Keratinocyte (primary cell): ENCODE measurements at regions not wholly inside any gene's neighbourhood (a gene's known extent, or its start where the extent isn't known, plus 50 kb on each side); places are given as distances from the start of the nearest gene placed in this dataset.

Experiments
- DNase-seq: peaks from one replicate; pipeline ENCODE4 v3.0.0-alpha.2; 2011; ENCODE audit warnings: low read depth, missing footprints, low spot score
- FAIRE-seq: peaks from 2 replicates; lab custom pipeline; 2011; peaks lifted over from hg19 to GRCh38; lab: Jason Lieb, UNC
- H2AFZ ChIP-seq: 2 replicates; pipeline ENCODE4 v1.6.0; 2012; ENCODE audit warnings: low read length, control low read depth, inconsistent platforms; ENCODE audit not compliant: control insufficient read depth
- H3K27ac ChIP-seq: 2 replicates; pipeline ENCODE4 v1.5.1; 2011; ENCODE audit warnings: low read length; ENCODE audit not compliant: control insufficient read depth, insufficient read depth
- H3K27me3 ChIP-seq: 3 replicates; pipeline ENCODE4 v1.6.0; 2011; ENCODE audit warnings: low read length; ENCODE audit not compliant: control insufficient read depth, insufficient read depth; ENCODE audit errors: extremely low read depth
- H3K36me3 ChIP-seq, 2 experiments: 2 replicates in 1 of 2; 3 replicates in 1 of 2; pipeline ENCODE4 v1.5.1; 2011; ENCODE audit warnings: low read length in 2 of 2, mild to moderate bottlenecking in 1 of 2; ENCODE audit not compliant: control insufficient read depth in 2 of 2, insufficient read depth in 2 of 2; ENCODE audit errors: extremely low read depth in 1 of 2
- H3K4me1 ChIP-seq: 3 replicates; pipeline ENCODE4 v1.5.1; 2011; ENCODE audit warnings: low read length; ENCODE audit not compliant: control insufficient read depth, insufficient read depth; ENCODE audit errors: extremely low read depth
- H3K4me2 ChIP-seq: 3 replicates; pipeline ENCODE4 v1.6.0; 2011; ENCODE audit warnings: low read depth, low read length; ENCODE audit not compliant: control insufficient read depth, insufficient read depth; ENCODE audit errors: extremely low read depth
- H3K4me3 ChIP-seq, 3 experiments: fragments of 200-600 bp in 1 of 3; sonication (generic) in 1 of 3; 2 replicates in 2 of 3; 3 replicates in 1 of 3; pipeline ENCODE4 v1.5.1; 2011 to 2016; ENCODE audit warnings: low read length in 3 of 3, mild to moderate bottlenecking in 3 of 3, control low read depth in 2 of 3, inconsistent platforms in 1 of 3, low read depth in 1 of 3, mixed read lengths in 1 of 3, mixed run types in 1 of 3, moderate library complexity in 1 of 3; ENCODE audit not compliant: control insufficient read depth in 2 of 3, insufficient read depth in 2 of 3; ENCODE audit errors: extremely low read depth in 1 of 3
- H3K79me2 ChIP-seq: 2 replicates; pipeline ENCODE4 v1.6.0; 2012; ENCODE audit warnings: low read length; ENCODE audit not compliant: control insufficient read depth, insufficient read depth
- H3K9ac ChIP-seq: 3 replicates; pipeline ENCODE4 v1.6.0; 2011; ENCODE audit warnings: low read length; ENCODE audit not compliant: control insufficient read depth, insufficient read depth; ENCODE audit errors: extremely low read depth
- H3K9me1 ChIP-seq: 3 replicates; pipeline ENCODE4 v1.6.0; 2011; ENCODE audit warnings: low read length; ENCODE audit not compliant: control insufficient read depth, insufficient read depth; ENCODE audit errors: extremely low read depth
- H3K9me3 ChIP-seq: 2 replicates; pipeline ENCODE4 v1.5.1; 2012; ENCODE audit warnings: low read depth, low read length; ENCODE audit not compliant: control insufficient read depth
- H4K20me1 ChIP-seq: 3 replicates; pipeline ENCODE4 v1.6.0; 2011; ENCODE audit warnings: low read length; ENCODE audit not compliant: control insufficient read depth, insufficient read depth; ENCODE audit errors: extremely low read depth
- EZH2 ChIP-seq: IDR thresholded peaks from one replicate; pipeline ENCODE4 v1.6.1; 2012; ENCODE audit warnings: inconsistent platforms, mild to moderate bottlenecking, low read length, moderate library complexity
- dilution Hi-C: fragments of 300-500 bp; cut with MboI; formaldehyde crosslinking; loops from one replicate; pipeline ENCODE4 v1.7.0; 2020; ENCODE audit warnings: low sequenced_read_pairs; ENCODE audit not compliant: extremely low pct_ligation_motif_present
- TF ChIP-seq, protein P1 (sequence below), 3 experiments: IDR thresholded peaks in 1 of 3; conservative IDR thresholded peaks in 1 of 3; optimal IDR thresholded peaks in 1 of 3; 2 replicates in 2 of 3; 3 replicates in 1 of 3; pipeline versions ENCODE3 to v1.5.1; 2011; ENCODE audit warnings: low read length in 3 of 3, mild to moderate bottlenecking in 3 of 3, moderate library complexity in 2 of 3, control low read depth in 1 of 3, inconsistent platforms in 1 of 3; ENCODE audit not compliant: insufficient read depth in 2 of 3; ENCODE audit errors: extremely low read depth in 1 of 3

DNA sequence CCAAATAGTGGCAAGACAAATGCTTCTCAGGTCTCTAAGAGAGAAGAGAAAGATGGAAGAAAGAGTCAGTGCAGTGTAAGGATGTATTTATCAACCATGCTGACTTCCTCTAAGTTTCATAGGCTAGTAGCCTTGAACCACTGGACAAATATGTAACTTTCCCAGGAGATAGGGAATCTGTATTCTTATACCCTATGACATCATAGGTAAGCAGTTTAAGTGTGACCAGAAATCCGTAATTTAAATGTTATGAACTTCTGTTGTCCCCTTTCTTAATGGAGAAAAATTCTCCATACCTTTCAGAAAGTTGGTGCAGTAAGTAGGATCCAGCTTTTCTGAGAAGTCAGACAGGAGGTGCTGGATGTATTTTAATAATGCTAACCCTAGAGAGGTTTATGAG is 256.2 kb downstream of the LNPK start:
- no peak overlapping the region for H3K27ac ChIP-seq
- TF ChIP-seq EZH2 = no peak
- TF ChIP-seq, protein P1, sequence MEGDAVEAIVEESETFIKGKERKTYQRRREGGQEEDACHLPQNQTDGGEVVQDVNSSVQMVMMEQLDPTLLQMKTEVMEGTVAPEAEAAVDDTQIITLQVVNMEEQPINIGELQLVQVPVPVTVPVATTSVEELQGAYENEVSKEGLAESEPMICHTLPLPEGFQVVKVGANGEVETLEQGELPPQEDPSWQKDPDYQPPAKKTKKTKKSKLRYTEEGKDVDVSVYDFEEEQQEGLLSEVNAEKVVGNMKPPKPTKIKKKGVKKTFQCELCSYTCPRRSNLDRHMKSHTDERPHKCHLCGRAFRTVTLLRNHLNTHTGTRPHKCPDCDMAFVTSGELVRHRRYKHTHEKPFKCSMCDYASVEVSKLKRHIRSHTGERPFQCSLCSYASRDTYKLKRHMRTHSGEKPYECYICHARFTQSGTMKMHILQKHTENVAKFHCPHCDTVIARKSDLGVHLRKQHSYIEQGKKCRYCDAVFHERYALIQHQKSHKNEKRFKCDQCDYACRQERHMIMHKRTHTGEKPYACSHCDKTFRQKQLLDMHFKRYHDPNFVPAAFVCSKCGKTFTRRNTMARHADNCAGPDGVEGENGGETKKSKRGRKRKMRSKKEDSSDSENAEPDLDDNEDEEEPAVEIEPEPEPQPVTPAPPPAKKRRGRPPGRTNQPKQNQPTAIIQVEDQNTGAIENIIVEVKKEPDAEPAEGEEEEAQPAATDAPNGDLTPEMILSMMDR (optimal IDR thresholded peaks at IDR 0.05 in 1 of 3, IDR thresholded peaks at IDR 0.05 in 1 of 3, conservative IDR thresholded peaks at IDR 0.05 in 1 of 3; ENCODE audit: extremely low read depth in 1 of 3, insufficient read depth in 2 of 3, low read length in 3 of 3) = no peak
- DNase-seq (no peak), FAIRE-seq (no peak)
- H3K36me3 ChIP-seq = no peaks in the 10 kb centered on the region
- H3K9ac ChIP-seq = no peak overlapping the region
- dilution Hi-C loops = no loop called here
- H3K4me2 ChIP-seq = no peak overlapping the region
- H3K4me1 ChIP-seq = no peaks in the 10 kb centered on the region
- H3K27me3 ChIP-seq = no peaks in the 10 kb centered on the region
- H3K9me3 ChIP-seq = no peaks in the 10 kb centered on the region
- H3K4me3 ChIP-seq = no peak overlapping the region
- no peaks in the 10 kb centered on the region for H4K20me1 ChIP-seq
- no peak overlapping the region for H2AFZ ChIP-seq
- H3K9me1 ChIP-seq = no peaks in the 10 kb centered on the region
- no peaks in the 10 kb centered on the region for H3K79me2 ChIP-seq

DNA sequence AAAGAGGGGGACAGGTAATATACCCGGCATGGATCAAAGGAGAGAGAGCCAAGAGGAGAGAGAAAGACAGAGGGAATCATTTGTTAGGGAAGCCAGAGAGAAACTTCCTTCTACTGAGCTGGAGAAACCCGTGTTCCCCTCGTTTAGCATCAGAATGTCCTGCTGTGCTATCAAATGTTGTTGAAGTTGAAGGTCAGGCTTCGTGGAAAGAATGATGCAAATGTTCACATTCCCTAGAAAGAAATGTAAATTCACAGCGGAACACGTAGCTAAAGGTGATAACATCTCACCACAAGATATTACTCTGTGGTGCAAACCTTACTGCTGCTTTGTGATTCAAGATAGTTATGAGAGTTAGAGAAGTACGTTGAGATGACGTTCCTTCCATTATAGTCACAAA is 258.1 kb downstream of the LNPK start:
- DNase-seq (no peak), FAIRE-seq (no peak)
- H3K36me3 ChIP-seq = no peaks in the 10 kb centered on the region
- H3K4me3 ChIP-seq = no peak overlapping the region
- H3K79me2 ChIP-seq = no peaks in the 10 kb centered on the region
- TF ChIP-seq EZH2 = no peak
- TF ChIP-seq, protein P1 (optimal IDR thresholded peaks at IDR 0.05 in 1 of 3, IDR thresholded peaks at IDR 0.05 in 1 of 3, conservative IDR thresholded peaks at IDR 0.05 in 1 of 3; ENCODE audit: extremely low read depth in 1 of 3, insufficient read depth in 2 of 3, low read length in 3 of 3) = no peak
- no peaks in the 10 kb centered on the region for H4K20me1 ChIP-seq
- no peaks in the 10 kb centered on the region for H3K27me3 ChIP-seq
- dilution Hi-C loops = no loop called here
- H2AFZ ChIP-seq = no peak overlapping the region
- H3K9me3 ChIP-seq = no peaks in the 10 kb centered on the region
- no peaks in the 10 kb centered on the region for H3K9me1 ChIP-seq
- H3K4me2 ChIP-seq = no peak overlapping the region
- no peak overlapping the region for H3K27ac ChIP-seq
- H3K9ac ChIP-seq = no peak overlapping the region
- H3K4me1 ChIP-seq = no peaks in the 10 kb centered on the region
